ENCODE measurements at regions not wholly inside any gene's neighbourhood (a gene's known extent, or its start where the extent isn't known, plus 50 kb on each side); places are given as distances from the start of the nearest gene placed in this dataset.

- peak; percentile 87 for TF ChIP-seq CTCF (IDR thresholded peaks at IDR 0.05; ENCODE audit: poor library complexity, severe bottlenecking)
- TF ChIP-seq EZH2 (IDR thresholded peaks at IDR 0.05; ENCODE audit: borderline replicate concordance, insufficient read depth, low read length, poor library complexity, severe bottlenecking), result no peak
- peak; percentile 89 for TF ChIP-seq SMC3 (conservative IDR thresholded peaks at IDR 0.05; ENCODE audit: poor library complexity)
- TF ChIP-seq, protein P1, sequence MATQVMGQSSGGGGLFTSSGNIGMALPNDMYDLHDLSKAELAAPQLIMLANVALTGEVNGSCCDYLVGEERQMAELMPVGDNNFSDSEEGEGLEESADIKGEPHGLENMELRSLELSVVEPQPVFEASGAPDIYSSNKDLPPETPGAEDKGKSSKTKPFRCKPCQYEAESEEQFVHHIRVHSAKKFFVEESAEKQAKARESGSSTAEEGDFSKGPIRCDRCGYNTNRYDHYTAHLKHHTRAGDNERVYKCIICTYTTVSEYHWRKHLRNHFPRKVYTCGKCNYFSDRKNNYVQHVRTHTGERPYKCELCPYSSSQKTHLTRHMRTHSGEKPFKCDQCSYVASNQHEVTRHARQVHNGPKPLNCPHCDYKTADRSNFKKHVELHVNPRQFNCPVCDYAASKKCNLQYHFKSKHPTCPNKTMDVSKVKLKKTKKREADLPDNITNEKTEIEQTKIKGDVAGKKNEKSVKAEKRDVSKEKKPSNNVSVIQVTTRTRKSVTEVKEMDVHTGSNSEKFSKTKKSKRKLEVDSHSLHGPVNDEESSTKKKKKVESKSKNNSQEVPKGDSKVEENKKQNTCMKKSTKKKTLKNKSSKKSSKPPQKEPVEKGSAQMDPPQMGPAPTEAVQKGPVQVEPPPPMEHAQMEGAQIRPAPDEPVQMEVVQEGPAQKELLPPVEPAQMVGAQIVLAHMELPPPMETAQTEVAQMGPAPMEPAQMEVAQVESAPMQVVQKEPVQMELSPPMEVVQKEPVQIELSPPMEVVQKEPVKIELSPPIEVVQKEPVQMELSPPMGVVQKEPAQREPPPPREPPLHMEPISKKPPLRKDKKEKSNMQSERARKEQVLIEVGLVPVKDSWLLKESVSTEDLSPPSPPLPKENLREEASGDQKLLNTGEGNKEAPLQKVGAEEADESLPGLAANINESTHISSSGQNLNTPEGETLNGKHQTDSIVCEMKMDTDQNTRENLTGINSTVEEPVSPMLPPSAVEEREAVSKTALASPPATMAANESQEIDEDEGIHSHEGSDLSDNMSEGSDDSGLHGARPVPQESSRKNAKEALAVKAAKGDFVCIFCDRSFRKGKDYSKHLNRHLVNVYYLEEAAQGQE (IDR thresholded peaks at IDR 0.05; ENCODE audit: borderline replicate concordance), result no peak
- no peak for TF ChIP-seq MXI1 (conservative IDR thresholded peaks at IDR 0.05; ENCODE audit: poor library complexity, severe bottlenecking)
- no peak for TF ChIP-seq EP300 (conservative IDR thresholded peaks at IDR 0.05; ENCODE audit: poor library complexity, severe bottlenecking)
- TF ChIP-seq POLR2AphosphoS5 (IDR thresholded peaks at IDR 0.05), result no peak
- TF ChIP-seq TAF1 (IDR thresholded peaks at IDR 0.05; ENCODE audit: low read depth), result no peak
- TF ChIP-seq RAD21 (conservative IDR thresholded peaks at IDR 0.05), result peak; percentile 77
- no peaks in the 10 kb centered on the region for H3K9me2 ChIP-seq (ENCODE audit: insufficient read depth, low read length)
- no peaks in the 10 kb centered on the region for H3F3A ChIP-seq (ENCODE audit: insufficient read depth, low read length, poor library complexity, severe bottlenecking)
- no peaks in the 10 kb centered on the region for H3K36me3 ChIP-seq (ENCODE audit: insufficient read depth, low read length)
- H3K79me2 ChIP-seq (replicated peaks; ENCODE audit: insufficient read depth, low read length), result peaks cover 3% of the 10 kb centered on the region
- H3K27ac ChIP-seq (ENCODE audit: low read length), result no peak overlapping the region
- H4K20me1 ChIP-seq (ENCODE audit: insufficient read depth), result no peaks in the 10 kb centered on the region
- no peaks in the 10 kb centered on the region for H3K27me3 ChIP-seq (ENCODE audit: insufficient read depth, low read depth, low read length)
- H3K4me3 ChIP-seq (ENCODE audit: low read length), result peak overlapping the region; percentile 97
- H3K9me3 ChIP-seq (ENCODE audit: low read length), result no peaks in the 10 kb centered on the region
- H3K4me2 ChIP-seq (ENCODE audit: low read length), result no peak overlapping the region
- peak overlapping the region; percentile 31 for H3K9ac ChIP-seq (ENCODE audit: low read length)
- H2AFZ ChIP-seq (ENCODE audit: low read depth, low read length), result no peak overlapping the region
Measured at GRCh38 chr17:412211-413015, 59.8 kb upstream of the RPH3AL start.

DNA sequence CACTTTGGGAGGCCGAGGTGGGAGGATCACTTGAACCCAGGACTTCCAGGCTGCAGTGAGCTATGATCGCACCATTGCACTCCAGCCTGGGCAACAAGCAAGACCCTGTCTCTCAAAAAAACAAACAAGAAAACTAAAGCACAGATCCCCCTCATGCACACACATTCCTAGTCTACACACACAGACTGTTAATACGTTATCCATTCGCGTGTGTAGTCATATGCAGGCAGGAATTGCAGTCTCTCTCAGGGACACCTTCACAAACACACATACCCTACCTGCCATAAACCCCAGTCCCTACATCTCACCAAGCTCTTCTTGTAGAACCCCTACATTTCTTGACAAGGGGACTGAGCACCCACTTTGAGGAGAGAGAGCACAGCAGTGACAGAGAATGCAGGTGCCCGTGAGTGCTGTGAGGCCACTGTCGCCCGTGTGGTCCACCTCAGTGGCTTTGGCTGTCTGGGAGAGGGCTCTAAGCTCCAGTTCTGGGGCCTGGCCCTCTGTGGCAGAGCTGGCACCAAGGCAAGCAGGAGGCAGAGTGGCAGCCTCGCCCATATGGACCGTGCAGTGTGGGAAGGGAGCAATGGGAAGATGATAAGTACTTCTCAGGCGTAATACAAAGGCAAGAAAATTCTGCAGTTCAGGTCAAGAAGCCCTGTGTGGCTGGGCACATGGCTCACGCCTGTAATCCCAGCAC lies 59.0 kb upstream of the RPH3AL start:
- H4K20me1 ChIP-seq (ENCODE audit: insufficient read depth), result no peaks in the 10 kb centered on the region
- H3K4me3 ChIP-seq (ENCODE audit: low read length), result peak overlapping the region; percentile 97
- H3K27ac ChIP-seq (ENCODE audit: low read length), result no peak overlapping the region
- no peaks in the 10 kb centered on the region for H3K9me2 ChIP-seq (ENCODE audit: insufficient read depth, low read length)
- no peaks in the 10 kb centered on the region for H3K36me3 ChIP-seq (ENCODE audit: insufficient read depth, low read length)
- H3K9me3 ChIP-seq (ENCODE audit: low read length), result no peaks in the 10 kb centered on the region
- H2AFZ ChIP-seq (ENCODE audit: low read depth, low read length), result no peak overlapping the region
- H3K79me2 ChIP-seq (replicated peaks; ENCODE audit: insufficient read depth, low read length), result peaks cover 3% of the 10 kb centered on the region
- TF ChIP-seq SMC3 (conservative IDR thresholded peaks at IDR 0.05; ENCODE audit: poor library complexity) (no peak), RAD21 (conservative IDR thresholded peaks at IDR 0.05) (no peak), POLR2AphosphoS5 (IDR thresholded peaks at IDR 0.05) (no peak), MXI1 (conservative IDR thresholded peaks at IDR 0.05; ENCODE audit: poor library complexity, severe bottlenecking) (no peak), TAF1 (IDR thresholded peaks at IDR 0.05; ENCODE audit: low read depth) (no peak), CTCF (IDR thresholded peaks at IDR 0.05; ENCODE audit: poor library complexity, severe bottlenecking) (no peak), EP300 (conservative IDR thresholded peaks at IDR 0.05; ENCODE audit: poor library complexity, severe bottlenecking) (no peak), EZH2 (IDR thresholded peaks at IDR 0.05; ENCODE audit: borderline replicate concordance, insufficient read depth, low read length, poor library complexity, severe bottlenecking) (no peak)
- TF ChIP-seq, protein P1 (IDR thresholded peaks at IDR 0.05; ENCODE audit: borderline replicate concordance), result no peak
- H3F3A ChIP-seq (ENCODE audit: insufficient read depth, low read length, poor library complexity, severe bottlenecking), result no peaks in the 10 kb centered on the region
- no peaks in the 10 kb centered on the region for H3K27me3 ChIP-seq (ENCODE audit: insufficient read depth, low read depth, low read length)
- peak overlapping the region; percentile 73 for H3K4me2 ChIP-seq (ENCODE audit: low read length)
- H3K9ac ChIP-seq (ENCODE audit: low read length), result peak overlapping the region; percentile 91

Data from neural cell (in vitro differentiated cells).